ENCODE measurements at regions not wholly inside any gene's neighbourhood (a gene's known extent, or its start where the extent isn't known, plus 50 kb on each side); places are given as distances from the start of the nearest gene placed in this dataset.
"Not testable (repeated sequence)": the region's sequence is repeated elsewhere in the genome, so short reads cannot be mapped to it uniquely, and the experiment has no call there.

DNA sequence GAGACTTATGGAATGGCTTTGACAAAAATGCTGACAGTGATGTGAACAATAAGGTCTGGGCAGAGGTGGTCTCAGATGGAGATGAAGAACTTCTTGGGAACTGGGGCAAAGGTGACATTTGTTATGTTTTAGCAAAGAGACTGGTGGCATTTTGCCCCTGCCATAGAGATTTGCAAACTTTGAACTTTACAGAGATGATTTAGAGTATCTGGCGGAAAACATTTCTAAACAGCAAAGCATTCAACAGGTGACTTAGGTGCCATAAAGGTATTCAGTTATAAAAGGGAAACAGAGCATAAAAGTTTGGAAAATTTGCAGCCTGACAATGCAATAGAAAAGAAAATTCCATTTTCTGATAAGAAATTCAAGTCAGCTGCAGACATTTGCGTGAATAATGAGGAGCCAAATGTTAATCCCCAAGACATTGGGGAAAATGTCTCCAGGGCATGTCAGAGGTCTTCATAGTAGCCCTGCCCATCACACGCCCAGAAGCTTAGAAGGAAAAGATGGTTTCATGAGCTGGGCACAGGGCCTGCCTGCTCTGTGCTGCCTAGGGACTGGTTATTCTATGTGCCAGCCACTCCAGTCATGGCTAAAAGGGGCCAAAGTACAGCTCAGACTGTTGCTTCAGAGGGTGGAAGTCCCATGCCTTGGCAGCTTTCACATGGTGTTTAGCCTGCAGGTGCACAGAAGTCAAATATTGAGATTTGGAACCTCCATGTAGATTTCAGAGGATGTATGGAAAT lies 782.2 kb downstream of the TRAM1L1 start:
- no peaks in the 10 kb centered on the region for H3K27me3 Mint-ChIP-seq (ENCODE audit: insufficient read depth)
- no peak for DNase-seq (ENCODE audit: low spot score)
- no peaks in the 10 kb centered on the region for H3K9me3 Mint-ChIP-seq
- no peak overlapping the region for H3K4me3 Mint-ChIP-seq
- no peaks in the 10 kb centered on the region for H3K36me3 Mint-ChIP-seq (ENCODE audit: low read depth)
- H3K4me1 Mint-ChIP-seq (ENCODE audit: low read depth), result no peaks in the 10 kb centered on the region
- intact Hi-C loops (cut with micrococcal nuclease), result no loop called here
- H3K27ac Mint-ChIP-seq, result no peak overlapping the region

DNA sequence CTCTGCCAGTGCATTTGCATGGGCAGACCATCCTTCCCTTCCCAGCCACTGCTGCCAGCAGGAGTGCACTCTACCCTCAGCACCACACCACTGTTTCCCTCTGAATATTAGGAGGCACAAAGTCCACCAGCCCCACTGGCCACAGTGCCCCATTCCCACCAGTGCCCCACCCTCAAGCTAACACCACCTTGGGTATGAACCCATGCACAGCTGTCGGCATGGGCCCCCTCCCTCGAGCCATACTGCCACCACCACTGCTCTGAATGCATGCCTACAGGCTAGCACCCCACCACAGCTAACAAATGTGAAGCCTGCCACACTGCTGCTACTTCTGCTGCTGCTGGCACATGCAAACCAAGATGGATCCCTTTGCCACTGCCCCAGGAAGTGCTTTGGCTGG lies 810.4 kb downstream of the TRAM1L1 start:
- intact Hi-C loops (cut with micrococcal nuclease), result no loop called here
- no peak for DNase-seq (ENCODE audit: low spot score)
- no peaks in the 10 kb centered on the region for H3K9me3 Mint-ChIP-seq
- no peaks in the 10 kb centered on the region for H3K27me3 Mint-ChIP-seq (ENCODE audit: insufficient read depth)
- H3K27ac Mint-ChIP-seq, result no peak overlapping the region
- no peaks in the 10 kb centered on the region for H3K36me3 Mint-ChIP-seq (ENCODE audit: low read depth)
- H3K4me3 Mint-ChIP-seq, result no peak overlapping the region
- no peaks in the 10 kb centered on the region for H3K4me1 Mint-ChIP-seq (ENCODE audit: low read depth)

DNA sequence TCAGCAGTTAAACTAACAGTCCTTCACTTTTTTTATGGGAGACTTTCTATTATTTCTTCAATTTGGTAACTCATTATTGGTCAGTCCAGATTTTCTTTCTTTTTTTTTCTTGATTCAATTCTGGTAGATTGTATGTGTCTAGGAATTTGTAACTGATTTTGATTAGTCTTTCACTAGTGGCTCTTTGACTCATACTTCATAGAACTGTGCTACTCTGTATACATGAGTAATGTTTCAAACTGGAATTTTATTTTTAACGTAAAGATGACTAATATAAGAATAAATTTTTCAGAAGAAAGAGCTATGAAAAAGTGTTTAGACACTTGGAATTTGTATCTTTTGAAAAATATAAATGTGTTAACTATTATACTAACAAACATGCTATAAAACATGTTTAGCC lies 813.0 kb downstream of the TRAM1L1 start:
- intact Hi-C loops (cut with micrococcal nuclease), result no loop called here
- no peak for DNase-seq (ENCODE audit: low spot score)
- Mint-ChIP-seq H3K36me3 (ENCODE audit: low read depth) (no peaks in the 10 kb centered on the region), H3K4me1 (ENCODE audit: low read depth) (no peaks in the 10 kb centered on the region), H3K4me3 (no peak overlapping the region), H3K27me3 (ENCODE audit: insufficient read depth) (no peaks in the 10 kb centered on the region), H3K9me3 (no peaks in the 10 kb centered on the region), H3K27ac (no peak overlapping the region)

DNA sequence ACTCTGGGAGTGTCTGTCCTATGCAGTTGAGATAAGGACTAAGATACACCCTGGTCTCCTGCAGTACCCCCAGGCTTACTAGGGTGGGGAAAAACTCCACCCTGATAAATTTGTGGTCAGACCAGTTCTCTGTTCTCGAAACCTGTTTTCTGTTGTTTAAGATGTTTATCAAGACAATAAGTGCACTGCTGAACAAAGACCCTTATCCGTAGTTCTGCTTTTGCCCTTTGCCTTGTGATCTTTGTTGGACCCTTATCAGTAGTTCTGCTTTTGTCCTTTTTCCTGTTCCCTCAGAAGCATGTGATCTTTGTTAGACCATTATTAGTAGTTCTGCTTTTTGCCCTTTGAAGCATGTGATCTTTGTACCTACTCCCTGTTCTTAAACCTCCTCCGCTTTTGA lies 824.4 kb downstream of the TRAM1L1 start:
- DNase-seq (ENCODE audit: low spot score); H3K27ac Mint-ChIP-seq; intact Hi-C loops (cut with micrococcal nuclease); H3K4me3 Mint-ChIP-seq; H3K27me3 Mint-ChIP-seq (ENCODE audit: insufficient read depth); H3K4me1 Mint-ChIP-seq (ENCODE audit: low read depth); H3K36me3 Mint-ChIP-seq (ENCODE audit: low read depth): not testable (repeated sequence)
- H3K9me3 Mint-ChIP-seq, result peaks cover 18% of the 10 kb centered on the region

DNA sequence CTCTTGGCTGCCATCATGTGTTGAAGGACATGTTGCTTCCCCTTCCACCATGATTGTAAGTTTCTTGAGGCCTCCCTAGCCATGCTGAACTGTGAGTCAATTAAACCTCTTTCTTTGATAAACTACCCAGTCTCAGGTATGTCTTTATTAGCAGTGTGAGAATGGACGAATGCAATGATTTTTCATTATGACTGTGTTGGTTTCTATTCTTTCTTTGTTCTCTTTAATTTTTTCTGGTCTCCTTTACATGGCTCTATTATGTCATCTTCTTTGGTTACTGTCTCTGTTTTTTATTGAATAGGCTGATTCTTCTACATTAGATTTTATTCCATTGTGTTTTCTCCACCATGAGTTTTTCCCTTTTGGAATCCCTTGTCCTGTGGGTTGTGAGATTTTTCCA lies 840.6 kb downstream of the TRAM1L1 start:
- Mint-ChIP-seq H3K4me3 (no peak overlapping the region), H3K27ac (no peak overlapping the region), H3K36me3 (ENCODE audit: low read depth) (no peaks in the 10 kb centered on the region), H3K4me1 (ENCODE audit: low read depth) (no peaks in the 10 kb centered on the region), H3K9me3 (no peaks in the 10 kb centered on the region), H3K27me3 (ENCODE audit: insufficient read depth) (no peaks in the 10 kb centered on the region)
- intact Hi-C loops (cut with micrococcal nuclease), result no loop called here
- DNase-seq (ENCODE audit: low spot score), result no peak

DNA sequence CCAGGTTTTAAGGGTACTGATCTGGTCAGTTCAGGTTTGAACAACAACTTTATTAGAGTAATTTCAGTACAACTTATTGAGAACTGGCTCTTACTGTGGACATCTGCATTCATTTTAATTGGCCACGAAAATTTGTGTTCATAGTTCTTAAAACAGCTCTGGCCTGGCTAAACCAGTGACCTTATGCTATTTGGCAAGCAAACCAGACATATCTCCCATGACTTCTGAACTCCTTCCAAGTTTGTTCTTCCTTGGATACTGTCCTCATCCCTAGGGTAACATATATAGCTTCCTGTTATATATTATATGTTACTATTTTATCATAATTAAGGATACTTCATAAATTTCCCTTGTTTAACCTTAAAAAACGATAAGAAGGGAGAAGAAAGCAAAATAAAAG lies 841.9 kb downstream of the TRAM1L1 start:
- Mint-ChIP-seq H3K4me1 (ENCODE audit: low read depth) (no peaks in the 10 kb centered on the region), H3K4me3 (no peak overlapping the region), H3K9me3 (no peaks in the 10 kb centered on the region), H3K27me3 (ENCODE audit: insufficient read depth) (no peaks in the 10 kb centered on the region), H3K27ac (no peak overlapping the region), H3K36me3 (ENCODE audit: low read depth) (no peaks in the 10 kb centered on the region)
- DNase-seq (ENCODE audit: low spot score), result no peak
- intact Hi-C loops (cut with micrococcal nuclease), result no loop called here

DNA sequence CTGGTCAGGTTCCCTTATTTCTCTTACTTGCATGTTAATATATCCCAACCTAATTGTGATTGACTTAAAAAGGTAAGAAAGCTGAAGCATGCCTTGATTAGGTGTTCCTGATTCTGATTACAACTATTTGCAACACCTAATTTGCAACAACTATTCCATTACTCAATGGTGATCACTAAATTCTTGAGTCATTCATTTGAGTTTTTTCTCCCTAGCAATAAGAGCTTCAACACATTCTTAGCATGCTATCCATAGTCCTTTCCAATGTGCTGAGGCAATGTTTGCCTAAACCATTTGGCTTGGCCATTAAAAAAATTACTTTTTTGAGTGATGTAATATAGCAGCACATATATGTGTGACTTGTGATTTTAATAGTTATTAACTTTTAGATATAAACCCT lies 851.4 kb downstream of the TRAM1L1 start:
- Mint-ChIP-seq H3K4me1 (ENCODE audit: low read depth) (no peaks in the 10 kb centered on the region), H3K4me3 (no peak overlapping the region), H3K9me3 (no peaks in the 10 kb centered on the region), H3K27me3 (ENCODE audit: insufficient read depth) (no peaks in the 10 kb centered on the region), H3K36me3 (ENCODE audit: low read depth) (no peaks in the 10 kb centered on the region), H3K27ac (no peak overlapping the region)
- DNase-seq (ENCODE audit: low spot score), result no peak
- intact Hi-C loops (cut with micrococcal nuclease), result no loop called here

DNA sequence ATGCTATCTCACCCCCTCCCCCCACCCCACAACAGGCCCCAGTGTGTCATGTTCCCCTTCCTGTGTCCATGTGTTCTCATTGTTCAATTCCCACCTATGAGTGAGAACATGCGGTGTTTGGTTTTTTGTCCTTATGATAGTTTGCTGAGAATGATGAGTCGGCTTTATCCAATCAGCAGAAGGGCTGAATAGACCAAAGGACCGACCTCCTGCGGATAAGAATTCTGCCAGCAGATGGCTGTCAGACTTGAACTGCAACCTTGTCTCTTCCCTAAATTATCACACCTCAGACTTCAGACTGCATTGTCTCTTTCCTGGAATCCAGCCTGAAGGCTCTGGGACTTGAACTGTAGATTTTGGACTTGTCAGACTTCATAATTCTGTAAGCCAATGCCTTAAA lies 853.4 kb downstream of the TRAM1L1 start:
- H3K36me3 Mint-ChIP-seq (ENCODE audit: low read depth); H3K27ac Mint-ChIP-seq; H3K9me3 Mint-ChIP-seq; H3K4me3 Mint-ChIP-seq; H3K27me3 Mint-ChIP-seq (ENCODE audit: insufficient read depth); H3K4me1 Mint-ChIP-seq (ENCODE audit: low read depth); DNase-seq (ENCODE audit: low spot score); intact Hi-C loops (cut with micrococcal nuclease): not testable (repeated sequence)

DNA sequence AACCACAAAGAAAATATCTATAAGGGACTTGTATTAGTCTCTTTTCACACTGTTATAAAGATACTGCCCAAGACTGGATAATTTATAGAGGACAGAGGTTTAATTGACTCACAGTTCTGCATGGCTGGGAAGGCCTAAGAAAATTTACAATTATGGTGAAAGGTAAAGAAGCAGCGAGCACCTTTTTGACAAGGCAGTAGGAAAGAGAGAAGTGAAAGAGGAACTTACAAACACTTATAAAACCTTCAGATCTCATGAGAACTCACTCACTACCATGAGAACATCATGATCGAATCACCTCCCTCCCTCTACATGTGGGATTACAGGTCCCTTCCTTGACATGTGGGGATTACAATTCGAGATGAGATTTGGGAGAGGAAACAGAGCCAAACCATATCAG lies 856.0 kb downstream of the TRAM1L1 start:
- DNase-seq (ENCODE audit: low spot score), result no peak
- no peaks in the 10 kb centered on the region for H3K27me3 Mint-ChIP-seq (ENCODE audit: insufficient read depth)
- no peaks in the 10 kb centered on the region for H3K9me3 Mint-ChIP-seq
- intact Hi-C loops (cut with micrococcal nuclease), result no loop called here
- H3K36me3 Mint-ChIP-seq (ENCODE audit: low read depth), result no peaks in the 10 kb centered on the region
- H3K4me1 Mint-ChIP-seq (ENCODE audit: low read depth), result no peaks in the 10 kb centered on the region
- no peak overlapping the region for H3K4me3 Mint-ChIP-seq
- no peak overlapping the region for H3K27ac Mint-ChIP-seq

DNA sequence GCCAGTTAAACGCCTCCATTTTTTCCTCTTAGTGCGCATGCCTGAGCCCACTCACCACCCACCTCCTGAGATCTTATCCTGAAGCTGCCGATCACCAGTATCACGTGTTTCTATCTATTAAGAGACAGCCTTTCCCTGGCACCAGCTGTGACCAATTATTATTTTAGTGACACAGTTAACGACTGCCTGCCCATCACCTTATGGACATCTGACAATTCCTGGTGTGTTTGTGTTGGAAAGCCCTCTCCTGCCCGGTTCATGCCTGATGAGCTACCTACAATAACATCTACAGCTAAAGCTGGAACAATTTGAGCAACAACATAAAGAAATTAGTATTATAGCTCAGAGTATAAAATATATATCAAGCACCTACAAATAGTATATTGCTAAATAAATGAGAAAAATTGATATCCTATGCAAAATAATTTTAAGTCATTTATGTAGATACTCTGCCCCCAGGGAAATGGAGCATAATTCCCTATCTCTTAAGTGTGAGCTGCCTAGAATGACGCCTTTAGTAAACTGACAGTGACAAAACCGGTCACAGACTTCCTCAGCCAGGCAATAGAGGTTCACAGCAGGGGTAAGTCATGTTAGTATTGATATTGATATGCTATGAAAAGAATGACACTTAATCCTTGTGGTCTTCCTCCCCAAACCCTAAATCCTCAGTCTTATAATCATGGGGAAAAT lies 862.2 kb downstream of the TRAM1L1 start:
- H3K4me1 Mint-ChIP-seq (ENCODE audit: low read depth), result no peaks in the 10 kb centered on the region
- intact Hi-C loops (cut with micrococcal nuclease), result no loop called here
- no peaks in the 10 kb centered on the region for H3K27me3 Mint-ChIP-seq (ENCODE audit: insufficient read depth)
- H3K36me3 Mint-ChIP-seq (ENCODE audit: low read depth), result no peaks in the 10 kb centered on the region
- no peak overlapping the region for H3K4me3 Mint-ChIP-seq
- DNase-seq (ENCODE audit: low spot score), result no peak
- H3K27ac Mint-ChIP-seq, result no peak overlapping the region
- no peaks in the 10 kb centered on the region for H3K9me3 Mint-ChIP-seq

DNA sequence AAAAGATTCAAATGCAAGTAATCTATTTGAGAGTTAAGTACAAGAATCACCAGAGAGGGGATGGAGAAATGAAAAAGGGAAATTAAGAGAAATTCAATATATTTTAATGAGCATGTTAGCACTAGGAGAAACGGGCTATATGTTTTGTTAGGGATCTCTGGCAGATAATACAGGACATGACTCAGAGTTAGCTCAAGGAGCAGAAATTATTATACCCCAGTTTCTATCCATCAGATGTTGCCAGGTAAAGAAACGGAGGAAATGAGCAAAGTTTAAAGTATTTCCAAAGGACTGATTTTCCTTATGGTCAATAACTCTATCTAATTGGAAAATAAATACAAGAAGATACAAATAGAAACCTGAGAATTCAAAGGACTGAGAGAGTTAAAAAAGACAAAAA lies 867.6 kb downstream of the TRAM1L1 start:
- no peak for DNase-seq (ENCODE audit: low spot score)
- Mint-ChIP-seq H3K27ac (no peak overlapping the region), H3K9me3 (no peaks in the 10 kb centered on the region), H3K27me3 (ENCODE audit: insufficient read depth) (no peaks in the 10 kb centered on the region), H3K4me1 (ENCODE audit: low read depth) (no peaks in the 10 kb centered on the region), H3K36me3 (ENCODE audit: low read depth) (no peaks in the 10 kb centered on the region), H3K4me3 (no peak overlapping the region)
- intact Hi-C loops (cut with micrococcal nuclease), result no loop called here

DNA sequence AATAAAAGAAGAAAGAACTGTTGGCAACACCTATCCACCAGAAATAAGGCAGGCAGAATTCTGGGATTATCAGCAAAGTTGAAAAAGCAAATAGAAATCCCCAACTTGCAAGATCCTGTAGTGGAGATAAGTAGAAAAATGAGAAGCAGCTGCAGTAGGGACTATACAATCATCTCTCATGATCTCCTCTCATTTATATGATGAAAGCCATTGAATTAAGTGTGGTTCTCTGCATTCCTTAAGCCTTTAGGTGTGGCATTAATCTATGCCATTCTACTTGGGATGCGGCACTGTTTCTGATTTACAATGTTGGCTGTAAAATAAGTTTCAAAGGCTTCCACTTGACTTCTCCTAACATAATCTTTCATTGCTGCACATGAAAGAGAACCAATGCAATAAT lies 869.8 kb downstream of the TRAM1L1 start:
- no peaks in the 10 kb centered on the region for H3K36me3 Mint-ChIP-seq (ENCODE audit: low read depth)
- intact Hi-C loops (cut with micrococcal nuclease), result no loop called here

DNA sequence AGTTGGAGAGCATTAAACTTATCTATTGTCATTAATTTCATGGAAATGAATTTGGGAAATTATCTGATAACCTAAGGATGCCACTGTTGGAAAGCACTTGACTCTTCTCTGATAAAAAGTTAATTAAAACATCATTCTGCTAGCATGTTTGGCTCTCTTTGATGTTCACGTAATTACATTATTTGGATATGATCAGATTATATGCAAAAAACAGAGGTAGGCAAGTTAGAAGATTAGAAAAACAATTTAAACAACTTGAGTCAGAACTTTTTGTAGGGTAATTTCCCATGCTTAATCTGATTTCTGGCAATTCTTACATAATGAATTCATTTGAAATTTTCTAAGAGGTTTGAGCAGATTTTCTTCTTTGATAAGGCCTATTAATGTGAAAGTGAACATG lies 882.9 kb downstream of the TRAM1L1 start:
- intact Hi-C loops (cut with micrococcal nuclease), result no loop called here
- Mint-ChIP-seq H3K27me3 (ENCODE audit: insufficient read depth) (no peaks in the 10 kb centered on the region), H3K36me3 (ENCODE audit: low read depth) (no peaks in the 10 kb centered on the region), H3K4me1 (ENCODE audit: low read depth) (no peaks in the 10 kb centered on the region), H3K9me3 (no peaks in the 10 kb centered on the region), H3K27ac (no peak overlapping the region), H3K4me3 (no peak overlapping the region)
- DNase-seq (ENCODE audit: low spot score), result no peak

More for the DNA sequence above, 869.8 kb downstream of the TRAM1L1 start:
- H3K27me3 Mint-ChIP-seq (ENCODE audit: insufficient read depth), result no peaks in the 10 kb centered on the region
- no peaks in the 10 kb centered on the region for H3K9me3 Mint-ChIP-seq
- H3K4me1 Mint-ChIP-seq (ENCODE audit: low read depth), result no peaks in the 10 kb centered on the region
- DNase-seq (ENCODE audit: low spot score), result no peak
- H3K4me3 Mint-ChIP-seq, result no peak overlapping the region
- H3K27ac Mint-ChIP-seq, result no peak overlapping the region
